Urinary bladder (tissue), 3 donors: ENCODE measurements at regions not wholly inside any gene's neighbourhood (a gene's known extent, or its start where the extent isn't known, plus 50 kb on each side); places are given as distances from the start of the nearest gene placed in this dataset.

Source experiments
- DNase-seq: peaks from one replicate; pipeline ENCODE4 v3.0.0-alpha.2; 2015; ENCODE audit errors: extremely low spot score
- H3K27ac ChIP-seq: one replicate; pipeline ENCODE4 v1.5.1; 2013; ENCODE audit warnings: low read depth, mild to moderate bottlenecking, moderate library complexity
- H3K36me3 ChIP-seq: one replicate; pipeline ENCODE4 v1.6.1; 2013; ENCODE audit warnings: mild to moderate bottlenecking, moderate library complexity; ENCODE audit not compliant: insufficient read depth
- H3K4me1 ChIP-seq: one replicate; pipeline ENCODE4 v1.6.1; 2013; ENCODE audit warnings: mild to moderate bottlenecking, moderate library complexity; ENCODE audit not compliant: insufficient read depth
- H3K4me3 ChIP-seq: one replicate; pipeline ENCODE4 v1.5.1; 2013; ENCODE audit warnings: low read depth, low read length
- WGBS: extraction: QIAGEN DNeasy Blood & Tissue Kit; methylation state at CpG from one replicate; pipeline ENCODE4 v1.1.7; 2013; 5-methylcytosine and 5-hydroxymethylcytosine counted together
- donor health status: healthy with polysubstance abuse.
- donor health status: healthy.

DNA sequence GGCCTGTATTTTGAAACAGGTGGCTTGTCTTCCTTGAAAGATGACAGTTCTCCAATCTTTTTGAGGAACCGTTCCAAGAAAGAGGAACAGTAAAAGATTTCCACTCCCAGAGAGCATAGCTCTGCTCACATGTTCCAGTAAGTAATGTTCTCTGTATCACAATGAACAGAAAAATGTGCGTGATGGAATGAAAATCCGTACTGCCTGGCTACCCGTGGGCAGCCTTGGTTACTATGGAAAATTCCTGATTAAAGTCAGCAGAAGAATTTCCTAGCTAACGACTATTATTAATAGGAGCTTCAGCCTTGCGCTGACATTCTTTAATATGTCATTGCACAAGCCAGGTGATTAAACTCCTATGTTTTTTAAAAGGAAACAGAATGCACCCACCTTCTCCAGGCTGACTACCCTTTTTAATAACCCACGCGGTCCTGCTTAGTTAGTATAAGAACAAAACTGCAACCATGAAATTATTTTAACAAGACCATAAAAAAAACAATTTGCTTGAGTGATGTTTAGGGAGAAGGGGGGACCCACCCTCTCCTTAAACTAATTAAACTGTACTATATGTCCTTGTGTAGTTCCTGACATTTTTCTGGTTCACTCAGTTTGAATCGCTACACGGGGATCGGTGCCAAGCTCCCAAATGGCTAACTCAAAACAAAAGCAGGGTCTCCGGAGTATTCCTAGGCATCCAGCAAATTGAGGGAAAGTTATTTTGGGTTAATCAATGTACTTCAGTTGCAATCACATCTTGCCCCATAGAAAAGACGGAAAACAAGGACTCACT, 54.8 kb upstream of the CPEB4 start:
- Histone ChIP-seq H3K27ac (no peak overlapping the region), H3K4me3 (no peak overlapping the region), H3K36me3 (no peaks in the 10 kb centered on the region), H3K4me1 (no peaks in the 10 kb centered on the region)
- WGBS, result 26% methylated on average over 13 of the region's 13 CpGs
- peak; percentile 23 for DNase-seq

DNA sequence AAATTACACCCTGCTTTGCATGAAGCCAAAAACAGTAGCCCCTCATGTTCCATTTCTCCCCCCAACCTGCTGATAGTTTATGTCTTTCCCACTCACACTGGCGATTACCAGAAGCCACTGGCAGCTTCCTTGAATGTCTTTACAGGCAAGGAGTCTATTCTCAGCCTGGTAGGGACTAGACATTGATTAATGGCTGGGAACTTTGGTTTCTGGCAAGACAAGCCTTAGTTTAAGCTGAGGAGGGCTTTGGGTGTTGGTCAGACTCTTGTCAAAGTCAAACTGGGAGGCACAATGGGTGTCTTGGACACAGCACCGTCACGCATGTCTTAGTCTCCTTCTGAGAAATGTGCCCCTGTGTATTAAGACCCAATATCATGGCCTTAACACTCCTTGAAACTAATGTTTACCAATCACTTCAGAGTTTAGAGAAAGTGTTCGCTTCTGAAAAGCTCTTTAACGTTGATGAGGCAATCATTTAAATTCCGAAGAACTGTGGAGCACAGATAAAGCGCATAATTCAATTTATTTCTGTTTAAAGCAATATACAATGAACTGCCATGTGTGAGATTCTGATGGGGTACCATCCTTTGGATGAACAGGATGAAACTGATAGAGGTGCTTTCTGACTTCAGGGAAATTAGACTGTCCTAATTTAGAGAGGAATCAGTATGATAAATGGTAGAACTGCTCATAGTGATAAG, 53.9 kb upstream of the CPEB4 start:
- no peak overlapping the region for H3K27ac ChIP-seq
- H3K4me3 ChIP-seq, result no peak overlapping the region
- no peaks in the 10 kb centered on the region for H3K36me3 ChIP-seq
- H3K4me1 ChIP-seq, result no peaks in the 10 kb centered on the region
- no peak for DNase-seq
- 69% methylated on average over 7 of the region's 7 CpGs for WGBS

DNA sequence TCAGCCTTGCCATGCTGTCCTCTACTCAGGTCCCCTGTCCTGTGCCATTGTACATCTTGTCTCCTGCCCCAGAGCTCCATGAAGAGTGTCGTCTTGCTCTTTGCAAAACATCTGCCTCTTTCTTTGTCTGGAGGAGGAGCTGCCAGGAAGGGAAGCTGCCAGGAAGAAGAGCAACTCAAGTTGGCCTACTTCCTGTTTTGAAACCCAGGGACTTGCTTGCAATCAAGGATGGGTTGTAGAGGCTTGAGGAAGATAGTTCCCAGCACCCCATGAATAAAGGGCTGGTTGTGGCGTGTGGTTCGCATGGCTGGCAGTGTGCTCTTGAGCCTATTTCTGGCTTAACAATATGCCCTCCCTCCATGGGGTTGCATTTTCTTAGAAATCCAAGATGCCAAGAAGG, 53.0 kb upstream of the CPEB4 start:
- WGBS, result 87% methylated on average over 3 of the region's 3 CpGs
- Histone ChIP-seq H3K4me3 (no peak overlapping the region), H3K36me3 (no peaks in the 10 kb centered on the region), H3K4me1 (no peaks in the 10 kb centered on the region), H3K27ac (no peak overlapping the region)
- DNase-seq, result no peak

DNA sequence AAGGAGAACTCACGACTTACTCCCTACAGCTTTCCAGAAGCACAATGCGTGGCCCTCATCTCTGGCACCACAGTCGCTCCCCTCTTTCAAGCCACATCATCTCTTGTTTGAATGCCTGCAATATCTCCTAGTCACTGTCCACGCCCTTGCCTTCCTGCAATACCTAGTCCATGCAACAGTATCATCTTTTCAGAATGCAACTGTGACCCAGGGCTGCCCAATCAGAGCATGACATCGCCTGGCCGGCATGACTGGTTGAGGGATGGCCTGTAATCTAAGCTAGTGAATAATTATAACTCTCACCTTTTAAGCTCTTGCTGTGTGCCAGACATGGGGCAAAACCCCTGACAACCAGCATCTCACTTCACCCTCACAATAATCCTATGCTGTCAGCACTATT, 52.5 kb upstream of the CPEB4 start:
- Histone ChIP-seq H3K4me1 (no peaks in the 10 kb centered on the region), H3K36me3 (no peaks in the 10 kb centered on the region), H3K27ac (no peak overlapping the region), H3K4me3 (no peak overlapping the region)
- DNase-seq, result no peak
- 74% methylated on average over 6 of the region's 6 CpGs for WGBS

DNA sequence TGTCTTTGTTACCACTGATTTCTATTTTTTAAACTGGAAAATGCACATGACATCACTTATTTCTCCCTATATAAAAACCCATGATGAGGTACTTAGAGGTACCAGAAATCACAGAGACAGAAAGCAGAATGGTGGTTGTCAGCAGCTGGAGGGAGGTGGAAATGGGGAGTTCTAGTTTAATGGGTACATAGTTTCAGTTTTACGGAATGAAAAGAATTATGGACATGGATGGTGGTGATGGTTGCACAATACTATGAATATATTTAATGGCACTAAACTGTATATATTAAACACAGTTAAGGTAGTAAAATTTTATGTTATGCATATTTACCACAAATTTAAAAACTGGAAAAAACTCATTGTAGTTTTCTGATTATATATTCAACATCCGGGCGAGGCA, 50.5 kb upstream of the CPEB4 start:
- no peak for DNase-seq
- no peak overlapping the region for H3K27ac ChIP-seq
- H3K4me1 ChIP-seq, result no peaks in the 10 kb centered on the region
- 95% methylated on average over 3 of the region's 3 CpGs for WGBS
- H3K36me3 ChIP-seq, result no peaks in the 10 kb centered on the region
- H3K4me3 ChIP-seq, result no peak overlapping the region
